ENCODE measurements at regions not wholly inside any gene's neighbourhood (a gene's known extent, or its start where the extent isn't known, plus 50 kb on each side); places are given as distances from the start of the nearest gene placed in this dataset.
"Not testable (repeated sequence)": the region's sequence is repeated elsewhere in the genome, so short reads cannot be mapped to it uniquely, and the experiment has no call there.

DNA sequence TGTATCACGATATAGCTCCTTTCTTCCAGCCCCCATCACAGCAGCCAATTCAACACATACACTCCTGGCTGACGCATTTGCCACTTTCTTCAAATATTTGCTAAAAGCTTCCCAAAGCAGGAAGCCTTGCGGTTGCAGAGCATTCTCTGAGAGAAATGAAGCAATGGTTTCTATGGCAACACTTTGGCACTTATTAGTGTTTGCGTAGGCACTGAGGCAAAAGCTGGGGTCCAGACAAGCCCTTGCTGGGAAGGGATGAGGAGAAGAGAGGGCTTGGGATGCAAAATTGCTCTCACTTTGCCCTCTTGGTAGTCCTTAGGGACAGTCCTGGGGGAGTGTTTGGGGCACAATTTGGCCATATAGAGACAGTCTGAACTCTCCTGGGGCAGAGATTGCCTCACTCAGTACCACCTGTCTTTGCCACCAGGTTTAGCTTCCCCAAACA lies 55.0 kb upstream of the PAK3 start:
- no peak for DNase-seq

DNA sequence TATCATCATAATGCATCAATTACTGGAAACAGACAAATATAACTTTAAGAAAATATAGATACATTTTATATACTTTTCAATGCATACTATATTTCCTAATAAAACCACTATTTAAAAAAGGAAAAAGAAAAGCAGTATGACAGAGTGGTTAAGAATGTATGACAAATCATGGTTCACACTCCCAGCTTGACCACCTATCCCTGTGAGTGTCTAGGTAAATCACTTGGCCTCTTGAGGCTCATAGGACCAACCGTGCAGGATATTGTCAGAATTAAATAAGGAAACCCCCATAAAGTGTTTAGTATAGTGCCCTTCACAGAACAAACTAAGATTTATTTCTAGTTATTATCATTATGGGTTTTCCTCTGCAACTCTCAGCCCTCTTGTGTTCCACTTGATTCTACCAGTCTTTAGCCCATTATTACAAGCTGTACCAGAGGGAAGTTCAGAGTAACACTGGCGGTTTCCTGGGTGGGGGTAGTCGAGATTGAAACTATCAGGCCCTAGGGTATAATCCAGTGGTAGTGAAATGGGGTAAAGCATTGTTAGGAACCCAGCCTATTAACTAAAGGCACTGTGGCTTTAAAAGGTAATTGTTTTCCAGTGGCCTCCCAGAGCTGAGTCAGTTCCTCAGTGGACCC lies 55.5 kb upstream of the PAK3 start:
- no peak for DNase-seq

DNA sequence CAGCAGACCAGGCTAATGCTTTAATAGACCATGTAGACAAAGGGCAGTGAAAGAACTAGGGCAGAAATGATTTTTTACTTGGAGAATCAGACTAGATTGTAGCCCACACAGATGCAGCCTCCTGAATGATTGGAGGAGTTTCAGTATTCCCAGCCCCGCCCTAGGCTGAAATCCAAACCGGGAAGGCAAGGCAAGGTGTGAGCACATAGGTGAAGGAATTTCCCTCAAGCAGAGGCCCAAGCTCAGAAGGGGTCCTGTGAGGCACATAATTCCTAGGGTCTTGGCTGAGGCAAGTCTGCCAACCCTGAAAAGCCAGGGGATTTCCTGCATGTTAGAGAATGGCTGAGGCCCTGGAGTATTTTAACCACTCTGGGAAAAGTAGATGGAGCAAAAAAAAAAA lies 56.4 kb upstream of the PAK3 start:
- no peak for DNase-seq

DNA sequence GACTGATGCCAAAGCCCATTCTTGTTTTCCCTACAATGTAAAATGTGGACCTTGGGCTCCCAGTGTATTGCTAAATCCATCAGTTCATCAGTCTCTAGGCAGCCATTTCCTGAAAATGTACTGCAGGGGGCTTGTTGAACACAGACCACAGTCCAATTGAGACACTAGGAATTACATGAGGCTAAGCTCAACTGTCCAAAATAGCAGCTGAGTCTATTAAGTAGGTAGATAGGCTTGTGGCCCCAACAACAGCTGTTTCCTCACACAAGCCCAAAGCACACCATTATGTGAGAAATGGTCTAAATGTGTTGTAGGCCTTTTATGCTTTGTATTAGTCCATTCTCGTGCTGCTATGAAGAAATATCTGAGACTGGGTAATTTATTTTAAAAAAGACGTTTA lies 60.0 kb upstream of the PAK3 start:
- DNase-seq = no peak

DNA sequence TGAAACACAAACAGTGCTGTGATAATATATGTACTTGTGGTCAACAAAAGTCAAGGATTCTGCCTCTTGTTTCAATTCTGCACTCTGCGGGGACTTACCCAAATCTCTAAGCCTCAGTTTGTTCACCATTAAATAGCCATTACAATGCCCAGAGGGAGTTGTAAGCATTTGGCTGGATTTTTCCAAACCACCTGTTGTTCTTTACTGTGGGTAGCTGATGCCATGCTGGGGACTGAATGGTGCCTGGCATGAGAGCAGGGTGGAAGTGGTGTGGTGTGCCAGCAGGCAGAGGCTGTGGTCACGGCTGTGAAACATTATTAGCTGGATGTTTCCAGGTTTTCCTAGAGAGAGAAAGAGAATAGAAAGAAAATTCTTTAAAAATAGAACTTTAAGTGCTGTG lies 60.7 kb upstream of the PAK3 start:
- no peak for DNase-seq

DNA sequence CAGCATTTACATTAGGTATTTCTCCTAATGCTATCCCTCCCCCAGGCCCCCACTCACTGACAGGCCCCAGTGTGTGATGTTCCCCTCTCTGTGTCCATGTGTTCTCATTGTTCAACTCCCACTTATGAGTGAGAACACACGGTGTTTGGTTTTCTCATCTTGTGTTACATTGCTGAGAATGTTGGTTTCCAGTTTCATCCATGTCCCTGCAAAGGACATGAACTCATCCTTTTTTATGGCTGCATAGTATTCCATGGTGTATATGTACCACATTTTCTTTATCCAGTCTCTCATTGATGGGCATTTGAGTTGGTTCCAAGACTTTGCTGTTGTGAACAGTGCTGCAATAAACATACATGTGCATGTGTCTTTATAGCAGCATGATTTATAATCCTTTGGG lies 73.0 kb upstream of the PAK3 start:
- DNase-seq = not testable (repeated sequence)

DNA sequence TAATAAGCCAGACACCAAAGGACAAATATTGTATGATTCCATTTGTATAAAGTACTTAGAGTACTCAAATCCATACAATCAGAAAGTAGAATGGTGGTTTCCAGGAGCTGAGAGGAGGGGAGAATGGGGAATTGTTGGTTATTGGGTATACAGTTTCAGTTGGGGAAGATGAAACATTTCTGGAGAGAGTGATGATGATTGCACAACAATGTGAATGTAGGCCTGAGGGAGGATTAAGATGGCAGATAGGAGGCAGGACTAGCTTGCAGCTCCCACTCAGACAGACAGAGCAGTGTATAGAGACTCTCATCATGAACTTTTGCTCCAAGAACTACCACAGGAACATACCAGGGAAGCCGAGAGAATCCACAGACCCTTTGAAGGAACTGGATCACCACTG lies 75.7 kb upstream of the PAK3 start:
- no peak for DNase-seq

DNA sequence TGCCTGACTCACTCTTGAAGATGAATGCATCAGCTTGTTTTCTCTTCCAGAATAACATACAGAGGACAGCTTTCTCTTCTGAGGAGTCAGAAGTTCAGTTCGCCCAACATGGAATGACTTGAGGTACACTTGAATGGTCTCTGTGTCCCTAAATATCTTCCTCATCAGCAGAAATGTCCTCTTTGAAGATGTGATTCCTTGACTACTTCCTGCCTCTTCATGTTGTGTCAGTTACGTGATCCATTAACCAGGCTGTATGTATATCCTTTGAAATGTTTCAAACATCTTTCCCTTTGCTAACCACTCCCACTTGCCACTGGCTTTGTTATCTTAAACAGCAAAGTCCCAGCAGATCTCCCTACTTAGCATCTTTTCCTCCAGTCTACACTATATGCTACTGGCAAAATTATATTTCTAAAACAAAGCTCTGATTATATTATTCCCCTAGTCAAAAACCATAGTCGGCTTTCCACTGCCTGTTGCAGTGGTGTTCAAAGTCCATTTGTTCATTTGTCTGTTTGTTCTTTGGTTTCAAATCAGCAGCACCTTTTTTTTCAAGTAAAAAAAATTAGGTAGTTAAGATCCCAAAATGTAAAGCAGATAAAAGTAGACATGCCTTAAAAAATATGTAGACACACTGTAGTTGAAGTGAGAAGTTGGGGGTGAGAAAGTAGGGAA lies 82.1 kb upstream of the PAK3 start:
- no peak for DNase-seq

DNA sequence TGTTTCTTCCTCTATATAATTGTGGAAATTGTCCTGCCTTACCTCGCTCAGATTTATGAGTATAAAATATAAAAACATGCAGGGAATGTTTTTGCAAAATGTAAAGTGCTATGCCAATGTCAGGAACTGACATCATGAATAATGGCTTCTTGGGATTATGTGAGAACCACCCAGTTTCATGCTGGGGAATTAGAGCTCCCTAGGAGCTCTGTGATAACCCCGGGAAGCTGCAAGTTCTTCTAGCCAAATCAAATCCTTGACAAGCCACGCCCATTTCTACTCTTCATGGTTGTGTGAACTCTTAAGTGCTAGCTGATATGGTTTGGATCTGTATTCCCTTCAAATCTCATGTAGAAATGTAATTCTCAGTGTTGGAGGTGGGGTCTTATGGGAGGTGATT lies 85.9 kb upstream of the PAK3 start:
- DNase-seq = no peak

DNA sequence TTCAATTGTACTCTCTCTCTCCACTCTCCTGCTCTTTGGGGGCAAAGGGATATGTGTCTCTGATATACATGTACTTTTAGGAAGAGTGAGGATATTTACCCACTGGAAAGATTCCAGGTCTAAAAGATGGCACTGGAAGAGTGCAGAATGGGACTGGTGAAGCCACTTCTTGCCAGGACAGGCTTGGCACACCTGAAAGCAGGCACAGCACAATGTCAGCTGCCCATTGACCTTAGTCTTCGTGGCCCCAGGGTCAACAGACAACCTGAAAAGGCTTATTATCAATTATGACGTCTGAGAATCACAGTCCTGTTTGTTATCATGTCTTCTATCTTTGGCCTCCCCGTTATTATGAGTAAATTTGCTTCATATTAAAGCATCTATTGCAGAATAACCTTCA lies 86.7 kb upstream of the PAK3 start:
- DNase-seq = no peak

DNA sequence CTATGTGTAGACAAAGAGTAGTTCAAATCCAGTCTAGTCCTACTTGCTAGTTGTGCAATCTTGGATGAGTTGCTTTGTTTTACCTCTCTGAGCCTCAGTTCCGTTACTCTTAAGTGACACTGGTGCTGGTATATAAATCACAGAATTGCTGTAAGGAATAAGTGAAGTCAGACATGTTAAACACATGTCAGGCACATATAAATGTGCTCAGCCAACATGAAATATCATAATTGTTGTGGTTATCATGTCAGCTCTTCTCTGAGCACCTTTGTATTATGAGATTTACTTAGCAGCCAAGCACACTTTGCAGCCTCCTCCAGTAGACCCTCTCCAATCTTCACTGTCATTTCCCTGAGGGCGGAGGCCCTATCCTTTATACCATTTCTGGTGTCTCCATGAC lies 87.9 kb upstream of the PAK3 start:
- DNase-seq = no peak

DNA sequence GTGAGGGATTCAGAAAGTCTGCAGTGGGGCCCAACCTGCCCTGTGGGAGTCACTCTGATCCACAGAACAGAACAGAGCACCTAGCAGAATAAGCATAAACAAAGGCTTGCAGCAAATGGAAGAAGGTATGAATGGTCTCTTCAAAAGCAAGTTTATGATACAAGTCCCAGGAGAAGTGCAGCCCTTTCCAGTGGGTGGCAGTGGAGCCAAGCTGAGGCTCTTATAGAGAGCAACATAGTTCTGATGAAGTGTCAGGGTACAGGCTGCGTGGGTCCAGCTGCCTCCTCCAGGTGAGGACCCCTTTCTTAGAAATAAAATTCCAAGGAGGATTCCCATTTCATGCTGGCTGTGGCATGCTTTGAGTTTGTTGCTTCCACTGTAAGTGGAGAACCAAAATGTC lies 88.8 kb upstream of the PAK3 start:
- no peak for DNase-seq

DNA sequence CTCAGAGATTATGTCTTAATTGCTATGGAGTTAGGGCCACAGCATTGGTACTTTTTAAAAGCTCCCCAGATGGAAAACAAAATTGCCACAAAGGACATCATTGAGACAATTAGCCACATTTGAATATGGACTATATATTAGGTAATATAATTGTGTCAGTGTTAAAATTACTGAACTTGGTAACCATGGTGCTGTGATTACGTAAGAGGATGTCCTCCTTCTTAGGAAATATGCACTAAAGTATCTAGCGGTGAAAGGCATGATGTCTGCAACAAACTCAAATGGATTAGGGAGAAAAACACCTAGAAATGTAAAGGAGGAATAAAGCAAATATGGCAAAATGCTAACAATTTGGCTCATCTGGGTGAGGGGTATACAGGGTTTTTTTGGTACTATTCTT lies 89.9 kb upstream of the PAK3 start:
- DNase-seq = no peak

DNA sequence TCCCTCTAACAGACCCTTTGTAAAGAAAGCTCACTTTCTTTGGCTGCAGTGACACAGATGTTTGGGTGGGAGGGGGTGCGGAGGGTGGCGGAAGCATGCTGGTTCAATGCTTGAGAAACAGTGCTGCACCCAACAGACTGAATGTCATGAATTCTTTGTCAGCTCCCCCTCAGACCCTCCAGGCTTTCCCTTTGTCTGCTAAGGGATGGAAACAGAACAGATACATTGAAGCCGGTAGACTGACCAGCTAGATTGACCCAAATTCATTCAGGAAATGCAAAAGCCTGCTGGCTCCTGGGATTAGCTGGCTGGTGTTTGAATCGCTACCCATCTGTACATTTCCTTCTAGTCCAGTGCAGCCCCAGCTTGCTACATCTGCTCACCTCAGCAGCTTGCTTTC lies 90.8 kb upstream of the PAK3 start:
- DNase-seq = no peak

DNA sequence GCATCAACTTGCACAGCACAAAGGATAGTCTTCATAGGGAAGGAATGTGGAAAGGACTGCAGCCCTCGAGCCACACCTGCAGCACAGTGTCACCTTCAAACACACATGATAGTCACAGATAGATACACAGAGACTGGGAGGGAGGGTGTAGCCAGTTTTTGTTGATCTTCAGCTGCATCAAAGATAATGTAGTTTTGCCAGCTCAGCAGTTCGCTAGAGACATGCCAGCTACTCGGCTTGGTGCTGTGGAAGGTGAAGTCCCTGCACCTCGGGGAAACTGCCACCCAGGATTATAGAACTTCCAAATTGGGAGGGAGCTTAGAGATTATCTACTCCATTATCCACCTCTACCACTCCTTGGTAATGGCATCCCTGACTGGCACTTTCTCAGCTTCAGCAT lies 92.9 kb upstream of the PAK3 start:
- DNase-seq = no peak

DNA sequence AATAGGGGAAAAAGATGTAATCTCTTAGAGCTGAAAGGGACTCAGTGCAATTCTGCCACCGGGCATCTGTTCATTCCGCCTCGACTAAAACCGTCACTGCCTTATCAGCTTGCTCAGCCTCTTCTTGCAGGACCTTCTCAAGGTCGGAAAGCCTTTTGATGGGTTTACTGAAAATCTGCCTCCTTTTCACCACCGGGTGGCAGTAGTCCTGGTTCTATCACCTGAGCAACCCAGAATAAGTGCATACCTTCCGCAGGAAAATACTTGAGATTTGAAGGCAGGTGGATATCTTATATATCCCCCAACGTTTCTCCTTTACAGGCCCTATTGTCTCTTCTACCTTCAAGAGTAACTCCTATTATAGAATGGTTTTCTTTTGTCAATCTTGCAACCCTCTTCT lies 103.4 kb upstream of the PAK3 start:
- no peak for DNase-seq

DNA sequence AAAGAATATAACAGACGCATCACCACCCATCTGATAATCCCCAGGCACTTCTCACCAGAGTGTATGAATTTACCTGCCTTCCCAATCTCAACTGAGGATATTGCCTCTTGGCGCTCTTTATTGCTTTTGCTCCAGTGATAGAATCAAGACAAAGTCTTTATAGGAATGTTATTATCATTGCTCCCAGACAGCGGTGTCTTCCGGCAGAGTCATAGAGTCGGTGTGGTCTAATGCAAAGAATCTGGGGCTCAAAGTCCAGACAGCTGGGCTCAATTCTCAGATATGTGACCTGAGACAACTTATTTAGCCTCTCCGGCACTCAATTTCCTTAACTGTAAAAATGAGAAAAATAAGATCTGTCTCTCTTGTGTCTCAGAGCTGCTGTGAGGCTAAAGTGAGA lies 106.1 kb upstream of the PAK3 start:
- DNase-seq = no peak

DNA sequence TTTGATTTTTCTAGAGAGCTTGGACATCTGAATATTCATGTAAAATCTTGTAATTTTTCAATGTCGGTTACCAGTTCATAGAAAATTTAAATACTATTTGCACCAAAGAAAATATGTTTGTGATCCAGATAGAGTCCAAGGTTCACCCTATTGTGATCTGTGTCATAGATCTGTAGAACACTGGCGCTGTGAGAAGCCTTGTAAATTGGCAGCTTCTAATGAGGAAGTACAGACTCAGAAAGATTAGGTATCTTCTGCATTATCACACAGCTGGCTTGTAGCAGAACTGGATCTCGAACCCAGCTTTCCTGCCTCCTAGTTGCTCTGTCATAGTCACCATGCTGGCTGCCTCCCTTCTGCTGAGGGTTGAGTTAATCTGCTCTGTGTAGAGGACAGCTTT lies 106.5 kb upstream of the PAK3 start:
- no peak for DNase-seq

DNA sequence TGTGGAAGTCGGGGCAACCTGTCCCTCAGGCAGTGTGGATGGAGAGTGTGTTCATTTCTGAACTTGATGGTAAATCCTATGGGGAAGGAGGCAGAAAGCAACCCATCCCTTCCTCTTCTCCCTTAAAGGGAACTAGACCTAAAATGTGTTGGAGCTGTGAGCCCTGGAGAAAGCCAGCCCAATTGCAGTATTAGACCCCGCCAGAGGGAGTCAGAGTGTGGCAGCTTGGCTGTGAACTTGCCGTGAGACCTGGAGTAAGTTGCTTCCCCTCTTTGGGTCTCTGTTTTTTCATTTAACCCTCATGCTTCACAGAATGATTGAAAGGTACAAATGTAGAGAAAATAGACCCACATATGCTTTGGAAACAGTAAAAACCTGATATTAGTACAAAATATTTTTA lies 108.7 kb upstream of the PAK3 start:
- no peak for DNase-seq

DNA sequence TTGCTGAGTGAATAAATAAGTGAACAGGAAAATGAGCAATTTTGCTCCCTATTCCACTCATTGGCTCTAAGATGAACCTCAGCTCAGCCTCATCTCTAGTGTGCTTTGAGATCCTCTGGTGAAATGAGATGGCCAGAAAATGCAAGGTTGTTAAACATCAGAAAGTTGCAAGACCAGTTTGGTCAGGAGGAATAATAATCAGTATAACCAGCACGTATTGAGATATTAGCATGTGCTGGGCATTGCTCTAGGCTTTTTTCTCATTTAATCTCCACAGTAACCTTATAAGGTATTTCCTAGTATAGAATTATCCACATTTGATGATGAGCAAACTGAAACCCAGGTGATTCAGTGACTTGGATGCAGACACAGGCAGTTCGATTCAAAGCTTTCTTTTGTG lies 110.5 kb upstream of the PAK3 start:
- no peak for DNase-seq

DNA sequence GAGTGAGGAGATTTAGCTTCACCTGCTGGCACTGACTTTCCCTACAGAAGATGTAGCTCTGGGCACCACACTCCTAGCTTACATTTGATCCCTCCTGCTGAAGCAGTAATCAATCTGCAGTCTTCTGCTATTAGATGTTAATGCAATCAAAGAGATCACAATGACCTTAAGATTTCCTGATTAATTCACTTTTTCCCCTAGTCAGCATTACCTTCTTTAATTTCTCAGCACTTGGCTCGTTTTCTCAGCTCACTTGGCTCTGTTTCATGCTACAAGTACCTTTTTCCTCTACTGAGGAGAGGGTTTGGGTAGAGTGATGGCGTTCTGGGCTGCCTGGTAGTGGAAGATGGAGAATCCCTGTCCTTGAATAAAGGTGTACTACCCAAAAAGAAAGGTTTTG lies 113.0 kb upstream of the PAK3 start:
- no peak for DNase-seq

DNA sequence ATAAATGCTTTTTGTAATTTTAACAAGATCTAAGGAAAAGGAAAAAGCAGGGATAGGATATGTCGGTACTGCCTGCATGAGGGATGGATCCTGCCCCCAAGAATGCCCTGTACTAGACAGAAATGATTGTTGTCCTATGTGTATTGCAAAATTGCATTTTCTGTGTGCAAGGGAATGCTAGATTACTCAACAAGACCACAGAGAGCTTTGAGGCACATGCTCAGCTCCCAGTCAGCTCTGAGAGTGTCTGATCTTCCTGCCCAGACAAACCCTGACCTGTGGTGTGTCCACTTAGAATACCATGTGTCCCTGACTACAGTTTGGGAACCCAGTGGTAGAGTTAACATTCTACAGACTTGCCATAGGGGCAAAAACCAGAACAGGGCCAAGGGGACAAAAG lies 129.2 kb upstream of the PAK3 start:
- DNase-seq = no peak

DNA sequence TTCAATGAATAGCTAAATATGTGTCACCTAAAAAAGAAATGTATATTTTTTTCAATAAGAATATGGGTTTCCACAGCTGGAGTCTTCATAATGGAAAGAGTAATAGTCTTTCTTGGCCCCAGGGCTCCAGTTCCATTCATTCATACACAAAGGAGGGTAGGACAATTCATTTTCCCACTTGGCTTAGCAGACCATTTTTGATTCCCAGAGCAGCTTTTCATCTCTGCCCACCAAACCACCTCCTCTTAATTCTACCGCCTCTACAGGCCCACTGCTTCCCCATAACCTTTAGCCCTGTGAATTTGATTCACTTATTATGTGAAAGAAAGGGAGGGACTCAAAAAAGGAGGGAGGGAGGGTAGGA lies 129.9 kb upstream of the PAK3 start:
- DNase-seq = no peak

DNA sequence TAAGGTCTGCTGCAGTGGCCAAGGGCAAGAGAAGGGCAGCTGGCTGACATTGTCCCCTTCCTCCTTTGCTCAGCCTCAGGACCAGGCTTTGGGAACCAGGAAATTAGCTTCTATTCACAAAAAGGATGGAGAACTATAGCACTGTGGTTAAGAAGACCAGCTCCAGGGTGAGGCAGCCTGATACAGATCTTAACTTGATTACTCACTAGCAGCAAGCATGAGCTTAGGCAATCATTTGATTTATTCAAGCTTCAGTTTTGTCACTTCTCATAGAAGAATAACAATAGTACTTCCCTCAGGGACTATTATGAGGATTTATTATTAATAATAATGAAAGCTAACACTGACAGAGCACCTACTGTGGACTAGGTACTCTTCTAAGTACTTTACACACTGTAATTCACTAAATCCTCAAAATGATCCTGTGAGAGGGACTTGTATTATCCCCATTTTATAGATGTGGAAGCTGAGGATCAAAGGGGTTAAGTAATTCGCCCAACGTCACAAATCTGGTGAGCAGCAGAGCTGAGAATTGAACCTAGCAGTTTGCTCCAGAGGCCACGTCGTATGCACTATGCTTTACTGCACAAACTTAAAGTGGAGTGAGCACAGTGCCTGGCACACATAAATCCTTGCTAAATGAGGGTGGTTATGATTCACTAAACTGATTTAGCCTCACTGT lies 130.4 kb upstream of the PAK3 start:
- no peak for DNase-seq

DNA sequence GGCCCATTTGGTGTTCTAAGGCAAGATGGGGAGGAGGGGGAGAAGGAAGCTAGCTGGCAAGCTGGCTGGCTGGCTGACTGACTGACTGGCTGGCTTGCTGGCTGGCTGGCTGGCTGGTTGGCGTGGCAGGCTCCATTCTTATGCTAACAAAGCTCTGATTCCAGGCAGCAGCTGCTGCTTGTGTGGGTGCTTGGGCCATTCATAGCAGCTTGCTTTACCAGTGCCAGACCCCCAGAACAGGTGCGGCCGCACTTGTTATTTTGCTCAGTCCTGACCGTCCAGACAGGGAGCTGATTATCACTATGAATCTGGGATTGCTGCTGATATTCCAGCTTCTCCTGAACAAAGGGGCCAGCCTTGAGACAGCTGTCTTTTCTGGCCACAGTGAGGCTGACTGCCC lies 131.2 kb upstream of the PAK3 start:
- no peak for DNase-seq

Measured in NCI-H2171 treated with DMSO at 0.1 percent for 48 hours (cell line).